ENCODE measurements at regions not wholly inside any gene's neighbourhood (a gene's known extent, or its start where the extent isn't known, plus 50 kb on each side); places are given as distances from the start of the nearest gene placed in this dataset.

DNA sequence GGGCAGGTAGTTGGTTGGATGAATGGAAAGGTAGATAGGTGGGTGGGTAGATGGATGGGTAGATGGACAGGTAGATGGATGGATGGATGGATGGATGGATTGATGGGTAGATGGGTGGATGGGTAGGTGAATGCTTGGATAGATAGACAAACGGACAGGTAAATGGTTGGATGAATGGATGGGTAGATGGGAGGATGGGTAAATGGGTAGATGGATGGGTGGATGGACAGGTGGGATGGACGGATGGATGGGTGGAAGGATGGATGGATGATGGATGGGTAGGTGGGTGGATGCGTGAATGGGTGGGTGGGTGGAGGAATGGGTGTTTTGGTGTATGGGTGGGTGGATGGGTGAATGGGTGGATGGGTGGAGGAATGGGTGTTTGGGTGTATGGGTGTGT, 50.1 kb upstream of the ASAP2 start:
- Histone ChIP-seq H3K4me1 (ENCODE audit: insufficient read depth, insufficient read length) (no peaks in the 10 kb centered on the region), H3K9me3 (ENCODE audit: insufficient read depth, low read length) (no peaks in the 10 kb centered on the region), H3K4me3 (ENCODE audit: insufficient read length, low read depth) (no peak overlapping the region), H3K27me3 (ENCODE audit: insufficient read depth, insufficient read length) (no peaks in the 10 kb centered on the region), H3K36me3 (ENCODE audit: insufficient read depth, insufficient read length, low read length) (no peaks in the 10 kb centered on the region), H3K9ac (ENCODE audit: insufficient read length, low read depth) (no peak overlapping the region)
- TF ChIP-seq YY1 (IDR thresholded peaks at IDR 0.05; ENCODE audit: insufficient read depth, insufficient read length): no peak
- TF ChIP-seq SUZ12 (IDR thresholded peaks at IDR 0.05; ENCODE audit: extremely low read depth, insufficient read depth, insufficient read length): no peak
- no peak for DNase-seq (ENCODE audit: low read depth, low spot score)

DNA sequence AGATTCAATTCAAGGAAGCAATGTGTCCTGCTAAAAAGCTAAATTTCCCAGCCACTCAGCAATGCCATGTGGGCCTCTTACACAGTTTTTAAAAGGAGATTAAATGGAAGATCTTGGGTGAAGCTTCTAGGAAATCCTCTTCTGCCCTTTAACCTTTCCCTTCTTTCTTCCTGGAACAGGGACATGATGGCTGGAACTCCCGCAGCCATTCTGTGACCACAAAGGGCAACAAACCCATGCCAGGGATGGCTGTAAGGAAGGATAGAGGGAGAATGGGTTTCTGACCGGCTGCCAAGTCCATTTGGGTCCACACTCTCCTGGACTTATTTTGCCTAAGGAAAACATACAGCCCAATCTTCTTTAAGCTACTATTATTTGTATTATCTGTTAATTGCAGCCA, 52.6 kb upstream of the ASAP2 start:
- Histone ChIP-seq H3K4me3 (ENCODE audit: insufficient read length, low read depth) (no peak overlapping the region), H3K9me3 (ENCODE audit: insufficient read depth, low read length) (no peaks in the 10 kb centered on the region), H3K9ac (ENCODE audit: insufficient read length, low read depth) (no peak overlapping the region), H3K27me3 (ENCODE audit: insufficient read depth, insufficient read length) (no peaks in the 10 kb centered on the region), H3K4me1 (ENCODE audit: insufficient read depth, insufficient read length) (no peaks in the 10 kb centered on the region), H3K36me3 (ENCODE audit: insufficient read depth, insufficient read length, low read length) (no peaks in the 10 kb centered on the region)
- no peak for TF ChIP-seq ZNF274 (IDR thresholded peaks at IDR 0.05; ENCODE audit: low read depth, low read length)
- TF ChIP-seq SUZ12 (IDR thresholded peaks at IDR 0.05; ENCODE audit: extremely low read depth, insufficient read depth, insufficient read length): no peak
- no peak for TF ChIP-seq YY1 (IDR thresholded peaks at IDR 0.05; ENCODE audit: insufficient read depth, insufficient read length)
- DNase-seq (ENCODE audit: low read depth, low spot score): no peak

DNA sequence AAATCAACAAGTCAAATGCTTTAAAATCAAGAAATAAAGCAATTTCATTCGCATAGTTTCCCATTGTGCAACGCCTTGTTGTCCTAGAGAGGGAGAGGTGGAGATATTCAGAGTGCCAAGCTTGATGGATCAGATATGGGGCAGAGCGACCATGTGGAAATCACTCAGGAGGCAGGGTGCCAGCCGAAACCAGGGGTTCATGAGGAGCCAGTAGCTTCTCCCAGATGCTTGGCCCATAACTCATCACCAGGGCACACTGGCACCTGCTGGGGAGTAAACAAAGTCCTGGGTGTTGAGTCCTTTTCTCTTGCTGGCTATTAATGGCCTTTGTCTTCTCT, 53.0 kb upstream of the ASAP2 start:
- no peaks in the 10 kb centered on the region for H3K27me3 ChIP-seq (ENCODE audit: insufficient read depth, insufficient read length)
- H3K36me3 ChIP-seq (ENCODE audit: insufficient read depth, insufficient read length, low read length): no peaks in the 10 kb centered on the region
- no peak overlapping the region for H3K9ac ChIP-seq (ENCODE audit: insufficient read length, low read depth)
- H3K9me3 ChIP-seq (ENCODE audit: insufficient read depth, low read length): no peaks in the 10 kb centered on the region
- no peak for DNase-seq (ENCODE audit: low read depth, low spot score)
- TF ChIP-seq ZNF274 (IDR thresholded peaks at IDR 0.05; ENCODE audit: low read depth, low read length): no peak
- no peak for TF ChIP-seq SUZ12 (IDR thresholded peaks at IDR 0.05; ENCODE audit: extremely low read depth, insufficient read depth, insufficient read length)
- no peak for TF ChIP-seq YY1 (IDR thresholded peaks at IDR 0.05; ENCODE audit: insufficient read depth, insufficient read length)
- no peaks in the 10 kb centered on the region for H3K4me1 ChIP-seq (ENCODE audit: insufficient read depth, insufficient read length)
- no peak overlapping the region for H3K4me3 ChIP-seq (ENCODE audit: insufficient read length, low read depth)

DNA sequence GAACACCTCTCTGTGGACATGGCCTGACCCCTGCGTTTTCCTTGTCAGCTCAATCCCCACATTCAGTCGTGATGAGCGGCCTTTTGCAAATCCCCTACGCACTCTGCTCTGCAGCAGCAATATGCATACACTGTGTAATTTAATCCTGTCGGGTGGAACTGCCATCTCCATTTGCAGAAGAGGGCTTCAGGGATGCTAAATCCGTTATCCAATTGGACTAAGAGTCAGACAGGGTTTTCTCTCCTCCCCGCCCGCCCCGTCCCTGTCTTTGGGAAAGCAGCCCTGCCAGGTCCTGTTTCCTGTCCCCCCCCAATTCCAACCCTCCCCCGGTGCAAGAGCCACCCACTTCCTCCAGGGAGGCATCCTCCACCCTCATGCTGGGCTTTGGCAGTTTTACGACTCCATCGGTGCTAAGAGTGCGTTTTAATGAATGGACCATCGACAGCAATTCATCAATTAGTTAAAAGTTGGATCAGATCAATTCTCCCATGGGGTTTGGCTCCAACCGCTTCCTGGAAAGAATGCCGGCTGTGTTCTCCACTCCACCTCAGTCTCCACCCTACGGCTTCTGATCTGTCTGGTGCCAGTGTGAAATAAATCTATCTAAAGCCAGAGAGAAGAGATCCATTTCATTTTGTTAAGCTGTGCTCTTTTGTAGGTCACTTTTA, 53.5 kb upstream of the ASAP2 start:
- H3K4me3 ChIP-seq (ENCODE audit: insufficient read length, low read depth): no peak overlapping the region
- H3K9me3 ChIP-seq (ENCODE audit: insufficient read depth, low read length): no peaks in the 10 kb centered on the region
- H3K27me3 ChIP-seq (ENCODE audit: insufficient read depth, insufficient read length): no peaks in the 10 kb centered on the region
- TF ChIP-seq ZNF274 (IDR thresholded peaks at IDR 0.05; ENCODE audit: low read depth, low read length) (no peak), YY1 (IDR thresholded peaks at IDR 0.05; ENCODE audit: insufficient read depth, insufficient read length) (no peak), SUZ12 (IDR thresholded peaks at IDR 0.05; ENCODE audit: extremely low read depth, insufficient read depth, insufficient read length) (no peak)
- no peak for DNase-seq (ENCODE audit: low read depth, low spot score)
- H3K36me3 ChIP-seq (ENCODE audit: insufficient read depth, insufficient read length, low read length): no peaks in the 10 kb centered on the region
- H3K9ac ChIP-seq (ENCODE audit: insufficient read length, low read depth): no peak overlapping the region
- H3K4me1 ChIP-seq (ENCODE audit: insufficient read depth, insufficient read length): no peaks in the 10 kb centered on the region

DNA sequence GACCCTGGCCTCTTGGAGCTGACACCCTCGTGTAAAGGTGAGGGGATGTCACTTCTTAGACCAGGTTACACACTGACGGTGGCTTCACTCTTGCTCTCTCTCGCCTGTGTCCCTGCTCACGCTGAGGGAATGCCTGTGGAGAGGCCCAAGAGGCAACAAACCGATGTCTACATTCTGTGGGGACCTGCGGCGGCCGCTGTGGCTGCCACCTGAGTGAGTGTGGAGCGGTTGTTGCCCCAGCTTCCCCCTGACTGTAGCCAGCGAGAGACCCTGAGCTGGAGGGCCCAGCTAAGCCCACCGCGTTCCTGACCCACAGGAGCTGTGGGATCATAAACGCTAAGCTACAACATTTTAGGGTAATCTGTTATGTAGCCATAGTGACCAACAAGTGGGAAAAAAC, 55.7 kb upstream of the ASAP2 start:
- Histone ChIP-seq H3K9ac (ENCODE audit: insufficient read length, low read depth) (no peak overlapping the region), H3K4me3 (ENCODE audit: insufficient read length, low read depth) (no peak overlapping the region), H3K4me1 (ENCODE audit: insufficient read depth, insufficient read length) (no peaks in the 10 kb centered on the region), H3K27me3 (ENCODE audit: insufficient read depth, insufficient read length) (no peaks in the 10 kb centered on the region), H3K9me3 (ENCODE audit: insufficient read depth, low read length) (no peaks in the 10 kb centered on the region), H3K36me3 (ENCODE audit: insufficient read depth, insufficient read length, low read length) (no peaks in the 10 kb centered on the region)
- no peak for TF ChIP-seq ZNF274 (IDR thresholded peaks at IDR 0.05; ENCODE audit: low read depth, low read length)
- no peak for TF ChIP-seq SUZ12 (IDR thresholded peaks at IDR 0.05; ENCODE audit: extremely low read depth, insufficient read depth, insufficient read length)
- TF ChIP-seq YY1 (IDR thresholded peaks at IDR 0.05; ENCODE audit: insufficient read depth, insufficient read length): no peak
- no peak for DNase-seq (ENCODE audit: low read depth, low spot score)

DNA sequence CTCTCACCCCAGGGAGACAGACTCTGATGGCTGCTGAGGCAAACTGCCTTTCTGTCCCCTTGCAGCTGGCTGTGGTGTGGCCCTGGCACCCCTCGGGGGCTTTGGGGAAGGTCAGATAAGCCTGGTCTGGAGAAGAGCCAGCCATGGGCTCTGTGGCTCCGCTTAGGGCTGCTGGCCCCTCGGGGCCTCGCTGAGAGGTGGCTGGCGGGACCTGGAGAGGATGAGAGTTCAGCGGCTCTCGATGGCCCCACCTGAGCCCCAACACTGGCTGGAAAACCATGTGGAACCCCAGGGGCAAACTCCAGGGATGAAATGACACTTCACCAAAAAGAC, 56.1 kb upstream of the ASAP2 start:
- Histone ChIP-seq H3K36me3 (ENCODE audit: insufficient read depth, insufficient read length, low read length) (no peaks in the 10 kb centered on the region), H3K4me3 (ENCODE audit: insufficient read length, low read depth) (no peak overlapping the region), H3K9ac (ENCODE audit: insufficient read length, low read depth) (no peak overlapping the region), H3K9me3 (ENCODE audit: insufficient read depth, low read length) (no peaks in the 10 kb centered on the region), H3K4me1 (ENCODE audit: insufficient read depth, insufficient read length) (no peaks in the 10 kb centered on the region), H3K27me3 (ENCODE audit: insufficient read depth, insufficient read length) (no peaks in the 10 kb centered on the region)
- TF ChIP-seq SUZ12 (IDR thresholded peaks at IDR 0.05; ENCODE audit: extremely low read depth, insufficient read depth, insufficient read length): no peak
- TF ChIP-seq ZNF274 (IDR thresholded peaks at IDR 0.05; ENCODE audit: low read depth, low read length): no peak
- no peak for TF ChIP-seq YY1 (IDR thresholded peaks at IDR 0.05; ENCODE audit: insufficient read depth, insufficient read length)
- no peak for DNase-seq (ENCODE audit: low read depth, low spot score)

DNA sequence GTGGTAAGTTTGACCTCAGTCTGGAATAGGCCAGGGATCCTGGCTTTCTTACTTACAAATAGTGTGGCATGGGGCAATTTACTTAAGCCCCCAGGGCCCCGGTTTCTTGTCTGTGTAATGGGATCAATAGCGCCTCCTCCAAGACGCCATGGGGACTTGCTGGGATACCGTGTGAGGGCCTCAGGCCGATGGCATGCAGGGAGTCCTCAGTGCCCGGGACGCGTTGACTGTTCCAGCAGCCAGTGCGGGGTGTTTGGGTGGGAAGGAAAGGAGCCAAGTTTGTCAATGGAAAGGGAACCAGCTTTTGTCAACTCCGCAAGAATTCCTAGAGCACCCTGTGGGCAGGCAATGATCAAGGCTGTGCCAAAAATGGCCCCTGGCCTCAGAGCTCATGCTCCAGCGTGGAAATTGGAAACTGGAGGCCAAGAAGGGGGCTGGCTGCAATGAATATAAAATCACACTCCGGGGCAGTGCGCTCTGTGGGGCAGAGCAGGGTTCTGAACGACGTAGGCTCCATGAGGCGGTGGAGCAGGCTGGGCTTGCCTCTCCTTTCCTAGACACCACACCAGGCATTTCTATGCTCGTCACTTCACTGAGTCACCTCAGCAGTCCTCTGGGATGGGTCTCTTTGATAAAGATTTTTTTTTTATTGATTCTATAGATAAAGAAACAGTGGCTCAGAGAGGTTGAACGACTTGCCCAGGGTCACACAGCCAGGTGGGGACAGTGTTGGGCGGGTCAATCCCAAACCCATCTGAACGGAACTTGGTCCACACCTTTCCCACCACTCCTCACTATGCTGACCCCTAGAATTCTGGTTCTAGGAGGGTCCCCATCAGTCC, 56.7 kb upstream of the ASAP2 start:
- TF ChIP-seq YY1 (IDR thresholded peaks at IDR 0.05; ENCODE audit: insufficient read depth, insufficient read length) (no peak), SUZ12 (IDR thresholded peaks at IDR 0.05; ENCODE audit: extremely low read depth, insufficient read depth, insufficient read length) (no peak), ZNF274 (IDR thresholded peaks at IDR 0.05; ENCODE audit: low read depth, low read length) (no peak)
- H3K9ac ChIP-seq (ENCODE audit: insufficient read length, low read depth): no peak overlapping the region

More for the DNA sequence above, 56.7 kb upstream of the ASAP2 start:
- Histone ChIP-seq H3K9me3 (ENCODE audit: insufficient read depth, low read length) (no peaks in the 10 kb centered on the region), H3K27me3 (ENCODE audit: insufficient read depth, insufficient read length) (peaks cover under 1% of the 10 kb centered on the region), H3K4me1 (ENCODE audit: insufficient read depth, insufficient read length) (no peaks in the 10 kb centered on the region), H3K4me3 (ENCODE audit: insufficient read length, low read depth) (no peak overlapping the region), H3K36me3 (ENCODE audit: insufficient read depth, insufficient read length, low read length) (no peaks in the 10 kb centered on the region)
- DNase-seq (ENCODE audit: low read depth, low spot score): no peak
